ENCODE measurements at regions not wholly inside any gene's neighbourhood (a gene's known extent, or its start where the extent isn't known, plus 50 kb on each side); places are given as distances from the start of the nearest gene placed in this dataset.

GRCh38 chr6:2482773-2483172, 237.4 kb upstream of the GMDS start:
- TF ChIP-seq CTCF (IDR thresholded peaks at IDR 0.05), result no peak
- no peak for TF ChIP-seq EP300 (IDR thresholded peaks at IDR 0.05)
